SK-N-SH (cell line): ENCODE measurements at regions not wholly inside any gene's neighbourhood (a gene's known extent, or its start where the extent isn't known, plus 50 kb on each side); places are given as distances from the start of the nearest gene placed in this dataset.

Experiments
- CTCF ChIA-PET: fragments of 300-600, 350-600 bp; formaldehyde crosslinking; extraction: SDS; loops from one replicate; lab custom pipeline; 2021; lab: Yijun Ruan, JAX
- POLR2A ChIA-PET: fragments of 350-600 bp; sonication (Branson Sonifier 250); formaldehyde crosslinking; extraction: SDS; loops from one replicate; lab custom pipeline; 2020; ENCODE audit warnings: antibody characterized with exemption, inconsistent platforms; lab: Yijun Ruan, JAX
- DNase-seq: peaks from one replicate; pipeline ENCODE4 v3.0.0; 2012
- H2AFZ ChIP-seq: fragments of 200-600 bp; sonication (generic); 2 replicates; pipeline ENCODE4 v1.8.1; 2016; ENCODE audit warnings: antibody characterized with exemption, mild to moderate bottlenecking, low read depth
- H3F3A ChIP-seq: fragments of 200-600 bp; sonication (generic); replicated peaks from 2 replicates; pipeline ENCODE3; 2016; ENCODE audit warnings: antibody characterized with exemption, mild to moderate bottlenecking; ENCODE audit not compliant: insufficient read depth
- H3K27ac ChIP-seq, 2 experiments: fragments of 200-500 bp in 1 of 2; fragments of 200-600 bp in 1 of 2; sonication (Bioruptor generic) in 1 of 2; sonication (generic), shearing (Covaris generic) in 1 of 2; 2 replicates each; pipeline versions ENCODE4 v1.5.1 to v1.6.1; 2014 to 2016; ENCODE audit warnings: low read depth in 2 of 2, inconsistent platforms in 1 of 2, low read length in 1 of 2, mild to moderate bottlenecking in 1 of 2, mixed read lengths in 1 of 2
- H3K27me3 ChIP-seq: fragments of 200-600 bp; sonication (generic), shearing (Covaris generic); 2 replicates; pipeline ENCODE4 v1.6.1; 2016; ENCODE audit warnings: mixed run types; ENCODE audit not compliant: insufficient read depth
- H3K36me3 ChIP-seq, 2 experiments: fragments of 200-500 bp in 1 of 2; fragments of 200-600 bp in 1 of 2; sonication (Bioruptor generic) in 1 of 2; sonication (generic) in 1 of 2; replicated peaks in 1 of 2; 2 replicates each; pipeline versions ENCODE3 to v1.5.1; 2014 to 2016; ENCODE audit warnings: low read length in 1 of 2, mild to moderate bottlenecking in 1 of 2; ENCODE audit not compliant: insufficient read depth in 2 of 2, control insufficient read depth in 1 of 2
- H3K4me1 ChIP-seq, 2 experiments: fragments of 200-500 bp in 1 of 2; fragments of 200-600 bp in 1 of 2; sonication (Bioruptor generic) in 1 of 2; sonication (generic), shearing (Covaris generic) in 1 of 2; 2 replicates each; pipeline versions ENCODE4 v1.5.1 to v1.6.1; 2014 to 2016; ENCODE audit warnings: low read depth in 1 of 2, low read length in 1 of 2, mixed run types in 1 of 2; ENCODE audit not compliant: insufficient read depth in 2 of 2, control insufficient read depth in 1 of 2
- H3K4me2 ChIP-seq: fragments of 200-600 bp; sonication (generic), shearing (Covaris generic); 2 replicates; pipeline ENCODE4 v1.6.1; 2017; ENCODE audit warnings: mixed run types
- H3K4me3 ChIP-seq, 2 experiments: fragments of 200-500 bp in 1 of 2; fragments of 200-600 bp in 1 of 2; sonication (Bioruptor generic) in 1 of 2; sonication (generic), shearing (Covaris generic) in 1 of 2; 2 replicates each; pipeline versions ENCODE4 v1.5.1 to v1.8.1; 2014 to 2016; ENCODE audit warnings: low read depth in 2 of 2, inconsistent platforms in 1 of 2, low read length in 1 of 2, mild to moderate bottlenecking in 1 of 2, mixed read lengths in 1 of 2, moderate library complexity in 1 of 2
- H3K79me2 ChIP-seq: fragments of 200-600 bp; sonication (generic); 2 replicates; pipeline ENCODE4 v1.8.1; 2017; ENCODE audit warnings: mild to moderate bottlenecking; ENCODE audit not compliant: insufficient read depth
- H3K9ac ChIP-seq: fragments of 200-600 bp; sonication (generic); 2 replicates; pipeline ENCODE4 v1.6.1; 2017; ENCODE audit warnings: mixed run types
- H3K9me2 ChIP-seq: fragments of 200-600 bp; sonication (generic); 2 replicates; pipeline ENCODE4 v1.6.1; 2017; ENCODE audit warnings: mixed run types
- H3K9me3 ChIP-seq: fragments of 200-600 bp; sonication (generic); 2 replicates; pipeline ENCODE4 v1.6.1; 2017; ENCODE audit warnings: mixed run types, mild to moderate bottlenecking, moderate library complexity
- H4K20me1 ChIP-seq: fragments of 200-600 bp; sonication (generic); 2 replicates; pipeline ENCODE4 v1.6.1; 2017; ENCODE audit warnings: mild to moderate bottlenecking, mixed run types; ENCODE audit not compliant: insufficient read depth
- CHD2 ChIP-seq: fragments of 150-350 bp; IDR thresholded peaks from 2 replicates; pipeline ENCODE4 v1.6.1; 2018; ENCODE audit warnings: low read length; ENCODE audit not compliant: partially characterized antibody
- ELF1 ChIP-seq: IDR thresholded peaks from 2 replicates; pipeline ENCODE4 v1.4.0; 2012
- FOSL2 ChIP-seq: IDR thresholded peaks from 2 replicates; pipeline ENCODE4 v1.4.0; 2012; ENCODE audit warnings: low read depth, mild to moderate bottlenecking, moderate library complexity, borderline replicate concordance
- GABPA ChIP-seq: IDR thresholded peaks from 2 replicates; pipeline ENCODE4 v1.4.0; 2012; ENCODE audit warnings: low read depth, mild to moderate bottlenecking
- GATA2 ChIP-seq: sonication (generic); formaldehyde crosslinking; IDR thresholded peaks from 2 replicates; pipeline ENCODE4 v1.5.0; 2020; ENCODE audit warnings: mild to moderate bottlenecking, missing genetic modification reagents
- MXI1 ChIP-seq: IDR thresholded peaks from 2 replicates; pipeline ENCODE4 v1.6.1; 2012; ENCODE audit warnings: mild to moderate bottlenecking, low read depth, low read length, improper control_type of control experiment
- NFIC ChIP-seq: IDR thresholded peaks from 2 replicates; pipeline ENCODE4 v1.4.0; 2012; ENCODE audit warnings: borderline replicate concordance
- NRF1 ChIP-seq: IDR thresholded peaks from 2 replicates; pipeline ENCODE4 v1.6.1; 2012; ENCODE audit warnings: low read depth, mild to moderate bottlenecking, low read length
- POLR2AphosphoS5 ChIP-seq: IDR thresholded peaks from 2 replicates; pipeline ENCODE4 v1.6.1; 2012; ENCODE audit warnings: low read depth, low read length
- RCOR1 ChIP-seq: fragments of 150-350 bp; IDR thresholded peaks from 2 replicates; pipeline ENCODE4 v1.6.1; 2017; ENCODE audit warnings: antibody characterized with exemption, low read length
- RFX5 ChIP-seq: IDR thresholded peaks from 2 replicates; pipeline ENCODE4 v1.6.1; 2012; ENCODE audit warnings: mild to moderate bottlenecking, improper control_type of control experiment, low read length
- SIN3A ChIP-seq: IDR thresholded peaks from 2 replicates; pipeline ENCODE4 v1.6.1; 2012; ENCODE audit warnings: low read depth, mild to moderate bottlenecking, low read length, moderate library complexity, borderline replicate concordance
- TCF12 ChIP-seq: IDR thresholded peaks from 2 replicates; pipeline ENCODE4 v1.4.0; 2012
- TEAD4 ChIP-seq: IDR thresholded peaks from 2 replicates; pipeline ENCODE4 v1.4.0; 2012; ENCODE audit warnings: mild to moderate bottlenecking, borderline replicate concordance; ENCODE audit not compliant: insufficient read depth
- WGBS: methylation state at CpG from one replicate; pipeline ENCODE4 v1.1.6; 2017; ENCODE audit warnings: low lambda C conversion rate; 5-methylcytosine and 5-hydroxymethylcytosine counted together
- TF ChIP-seq, protein P1 (sequence below): IDR thresholded peaks from 2 replicates; pipeline ENCODE4 v1.4.0; 2012; ENCODE audit warnings: low read depth
- TF ChIP-seq, protein P2 (sequence below): IDR thresholded peaks from 2 replicates; pipeline ENCODE4 v1.6.1; 2012; ENCODE audit warnings: mild to moderate bottlenecking, low read depth, low read length, moderate library complexity
- TF ChIP-seq, protein P3 (sequence below): fragments of 150-350 bp; IDR thresholded peaks from 2 replicates; pipeline ENCODE4 v1.6.1; 2016; ENCODE audit warnings: mild to moderate bottlenecking, low read depth, low read length

DNA sequence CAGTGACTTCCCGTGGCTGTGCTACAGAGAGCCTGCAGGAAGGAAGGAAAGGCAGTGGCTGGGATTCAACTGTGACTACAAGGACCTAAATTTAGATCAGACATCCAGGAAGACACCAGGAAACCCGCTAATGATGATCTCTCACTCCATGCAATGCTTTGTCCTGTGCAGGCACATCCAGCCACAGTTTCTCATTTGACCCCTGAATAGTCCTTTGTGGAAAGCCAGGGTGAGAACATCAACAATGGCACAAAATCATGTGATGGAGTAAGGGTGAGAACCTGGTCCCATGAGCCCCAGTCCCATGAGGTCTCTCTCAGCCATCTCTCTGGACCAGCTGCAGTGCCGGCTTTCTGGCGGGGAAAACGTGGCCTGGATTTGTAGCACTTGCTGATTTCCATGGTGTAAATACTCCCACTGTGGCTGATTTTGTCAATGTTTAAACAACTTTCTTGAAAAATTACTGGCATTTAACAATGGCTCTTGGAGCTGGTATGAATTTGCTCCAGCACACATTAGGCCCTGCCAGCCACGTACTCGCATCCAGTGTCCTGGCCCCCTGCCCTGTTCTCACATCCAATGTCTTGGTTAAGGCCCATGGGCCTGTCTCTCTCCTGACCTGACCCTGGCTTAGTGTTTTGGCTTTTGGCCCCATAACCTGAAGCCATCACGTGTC is 159.0 kb upstream of the HAAO start:
- H3K27me3 ChIP-seq, result no peaks in the 10 kb centered on the region
- H3K4me1 ChIP-seq, result peaks cover 3 to 18% of the 10 kb centered on the region in 2 experiments; a peak in 3 of 4 replicates
- no peaks in the 10 kb centered on the region for H3K79me2 ChIP-seq
- peak overlapping the region; percentile 25; the same call in 1 of the 2 replicates for H3K4me2 ChIP-seq
- H3K4me3 ChIP-seq, result no peak overlapping the region
- peak overlapping the region; percentile 30; the same call in 1 of the 2 replicates for H3K9ac ChIP-seq
- H3K9me3 ChIP-seq, result no peaks in the 10 kb centered on the region
- no peak for DNase-seq
- H3K36me3 ChIP-seq, result no peaks in the 10 kb centered on the region
- ChIA-PET CTCF (interaction anchor here (1.0 to 1.9 kb wide), 5 partner anchors 24 to 590 kb away, joined by 3 to 6 read pairs (median 3); no protein-coding TSS in a partner anchor), POLR2A (no interaction called here)
- peak overlapping the region; percentile 73; the same call in 1 of the 2 replicates for H2AFZ ChIP-seq
- no peaks in the 10 kb centered on the region for H3K9me2 ChIP-seq
- H3F3A ChIP-seq, result peaks cover 9% of the 10 kb centered on the region
- TF ChIP-seq RFX5 (no peak), MXI1 (no peak), RCOR1 (no peak), POLR2AphosphoS5 (no peak), CHD2 (no peak), NRF1 (no peak), FOSL2 (no peak), GATA2 (CRISPR knock-in tag) (no peak), ELF1 (no peak)
- TF ChIP-seq, protein P1, sequence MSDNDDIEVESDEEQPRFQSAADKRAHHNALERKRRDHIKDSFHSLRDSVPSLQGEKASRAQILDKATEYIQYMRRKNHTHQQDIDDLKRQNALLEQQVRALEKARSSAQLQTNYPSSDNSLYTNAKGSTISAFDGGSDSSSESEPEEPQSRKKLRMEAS, result no peak
- TF ChIP-seq, protein P2, sequence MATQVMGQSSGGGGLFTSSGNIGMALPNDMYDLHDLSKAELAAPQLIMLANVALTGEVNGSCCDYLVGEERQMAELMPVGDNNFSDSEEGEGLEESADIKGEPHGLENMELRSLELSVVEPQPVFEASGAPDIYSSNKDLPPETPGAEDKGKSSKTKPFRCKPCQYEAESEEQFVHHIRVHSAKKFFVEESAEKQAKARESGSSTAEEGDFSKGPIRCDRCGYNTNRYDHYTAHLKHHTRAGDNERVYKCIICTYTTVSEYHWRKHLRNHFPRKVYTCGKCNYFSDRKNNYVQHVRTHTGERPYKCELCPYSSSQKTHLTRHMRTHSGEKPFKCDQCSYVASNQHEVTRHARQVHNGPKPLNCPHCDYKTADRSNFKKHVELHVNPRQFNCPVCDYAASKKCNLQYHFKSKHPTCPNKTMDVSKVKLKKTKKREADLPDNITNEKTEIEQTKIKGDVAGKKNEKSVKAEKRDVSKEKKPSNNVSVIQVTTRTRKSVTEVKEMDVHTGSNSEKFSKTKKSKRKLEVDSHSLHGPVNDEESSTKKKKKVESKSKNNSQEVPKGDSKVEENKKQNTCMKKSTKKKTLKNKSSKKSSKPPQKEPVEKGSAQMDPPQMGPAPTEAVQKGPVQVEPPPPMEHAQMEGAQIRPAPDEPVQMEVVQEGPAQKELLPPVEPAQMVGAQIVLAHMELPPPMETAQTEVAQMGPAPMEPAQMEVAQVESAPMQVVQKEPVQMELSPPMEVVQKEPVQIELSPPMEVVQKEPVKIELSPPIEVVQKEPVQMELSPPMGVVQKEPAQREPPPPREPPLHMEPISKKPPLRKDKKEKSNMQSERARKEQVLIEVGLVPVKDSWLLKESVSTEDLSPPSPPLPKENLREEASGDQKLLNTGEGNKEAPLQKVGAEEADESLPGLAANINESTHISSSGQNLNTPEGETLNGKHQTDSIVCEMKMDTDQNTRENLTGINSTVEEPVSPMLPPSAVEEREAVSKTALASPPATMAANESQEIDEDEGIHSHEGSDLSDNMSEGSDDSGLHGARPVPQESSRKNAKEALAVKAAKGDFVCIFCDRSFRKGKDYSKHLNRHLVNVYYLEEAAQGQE, result no peak
- no peaks in the 10 kb centered on the region for H4K20me1 ChIP-seq
- H3K27ac ChIP-seq, result peak overlapping the region; percentile 48 to 77; a peak in 3 of 4 replicates
- 94% methylated on average over 8 of the region's 8 CpGs for WGBS

GRCh38 chr2:42949125-42949524 is 156.7 kb upstream of the HAAO start:
- DNase-seq, result no peak
- Histone ChIP-seq H3K9me3 (no peaks in the 10 kb centered on the region), H3K9me2 (no peaks in the 10 kb centered on the region), H3K27ac (no peak overlapping the region), H4K20me1 (no peaks in the 10 kb centered on the region), H3K4me1 (peaks cover 3 to 12% of the 10 kb centered on the region in 2 experiments; a peak in 3 of 4 replicates), H3K9ac (no peak overlapping the region), H2AFZ (no peak overlapping the region), H3F3A (peaks cover 9% of the 10 kb centered on the region), H3K4me3 (no peak overlapping the region), H3K27me3 (no peaks in the 10 kb centered on the region), H3K79me2 (no peaks in the 10 kb centered on the region), H3K4me2 (no peak overlapping the region), H3K36me3 (no peaks in the 10 kb centered on the region)
- ChIA-PET CTCF (interaction anchor here (0.9 to 3.1 kb wide), 3 partner anchors 556 to 660 kb away, joined by 3 to 25 read pairs (median 3); no protein-coding TSS in a partner anchor), POLR2A (no interaction called here)
- WGBS, result 93% methylated on average over 5 of the region's 6 CpGs
- TF ChIP-seq, protein P3, sequence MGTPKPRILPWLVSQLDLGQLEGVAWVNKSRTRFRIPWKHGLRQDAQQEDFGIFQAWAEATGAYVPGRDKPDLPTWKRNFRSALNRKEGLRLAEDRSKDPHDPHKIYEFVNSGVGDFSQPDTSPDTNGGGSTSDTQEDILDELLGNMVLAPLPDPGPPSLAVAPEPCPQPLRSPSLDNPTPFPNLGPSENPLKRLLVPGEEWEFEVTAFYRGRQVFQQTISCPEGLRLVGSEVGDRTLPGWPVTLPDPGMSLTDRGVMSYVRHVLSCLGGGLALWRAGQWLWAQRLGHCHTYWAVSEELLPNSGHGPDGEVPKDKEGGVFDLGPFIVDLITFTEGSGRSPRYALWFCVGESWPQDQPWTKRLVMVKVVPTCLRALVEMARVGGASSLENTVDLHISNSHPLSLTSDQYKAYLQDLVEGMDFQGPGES, result no peak
- TF ChIP-seq NFIC, result no peak
- no peak for TF ChIP-seq GABPA
- no peak for TF ChIP-seq TEAD4
- TF ChIP-seq TCF12, result no peak
- TF ChIP-seq SIN3A, result no peak
- no peak for TF ChIP-seq RFX5
